Liver (tissue), 3 donors: ENCODE measurements at regions not wholly inside any gene's neighbourhood (a gene's known extent, or its start where the extent isn't known, plus 50 kb on each side); places are given as distances from the start of the nearest gene placed in this dataset.

Experiments used
- EGR1 ChIP-seq, 2 donors: IDR thresholded peaks; 2 replicates each; pipeline ENCODE4 v1.6.1; 2016 to 2018; ENCODE audit warnings: antibody characterized with exemption in 2 of 2, low read depth in 2 of 2
- FOXA1 ChIP-seq: IDR thresholded peaks from 2 replicates; pipeline ENCODE4 v1.6.1; 2016; ENCODE audit warnings: antibody characterized with exemption
- GABPA ChIP-seq, 2 donors: IDR thresholded peaks in 1 of 2; conservative IDR thresholded peaks in 1 of 2; 2 replicates each; pipeline ENCODE4 v1.6.1; 2016; ENCODE audit warnings: antibody characterized with exemption in 2 of 2, mild to moderate bottlenecking in 1 of 2, moderate library complexity in 1 of 2
- HNF4A ChIP-seq, 2 donors: conservative IDR thresholded peaks; 2 replicates each; pipeline ENCODE4 v1.6.1; 2016; ENCODE audit warnings: antibody characterized with exemption in 2 of 2, mild to moderate bottlenecking in 2 of 2
- NR2F2 ChIP-seq: IDR thresholded peaks from 2 replicates; pipeline ENCODE4 v1.6.1; 2016; ENCODE audit warnings: antibody characterized with exemption
- RAD21 ChIP-seq, 2 donors: IDR thresholded peaks; 2 replicates each; pipeline ENCODE4 v1.6.1; 2016; ENCODE audit warnings: antibody characterized with exemption in 2 of 2, mild to moderate bottlenecking in 2 of 2
- RXRA ChIP-seq, 2 donors: IDR thresholded peaks; 2 replicates each; pipeline ENCODE4 v1.6.1; 2017 to 2018; ENCODE audit warnings: antibody characterized with exemption in 2 of 2, mild to moderate bottlenecking in 1 of 2
- TAF1 ChIP-seq: conservative IDR thresholded peaks from 2 replicates; pipeline ENCODE4 v1.6.1; 2016; ENCODE audit warnings: antibody characterized with exemption, mild to moderate bottlenecking
- YY1 ChIP-seq: IDR thresholded peaks from 2 replicates; pipeline ENCODE4 v1.6.1; 2016; ENCODE audit warnings: antibody characterized with exemption, mild to moderate bottlenecking
- TF ChIP-seq, protein P1 (sequence below): fragments of 150-350 bp; IDR thresholded peaks from 2 replicates; pipeline ENCODE4 v1.5.1; 2017; ENCODE audit warnings: improper control_type of control experiment, low read depth, low read length; ENCODE audit not compliant: missing input control
- TF ChIP-seq, protein P2 (sequence below): IDR thresholded peaks from 2 replicates; pipeline ENCODE4 v1.6.1; 2016; ENCODE audit warnings: antibody characterized with exemption
- TF ChIP-seq, protein P3 (sequence below): IDR thresholded peaks from 2 replicates; pipeline ENCODE4 v1.6.1; 2016; ENCODE audit warnings: antibody characterized with exemption
- TF ChIP-seq, protein P4 (sequence below): IDR thresholded peaks from 2 replicates; pipeline ENCODE4 v1.6.1; 2016; ENCODE audit warnings: antibody characterized with exemption
- donor health status: healthy.
- donor health status: healthy.

DNA sequence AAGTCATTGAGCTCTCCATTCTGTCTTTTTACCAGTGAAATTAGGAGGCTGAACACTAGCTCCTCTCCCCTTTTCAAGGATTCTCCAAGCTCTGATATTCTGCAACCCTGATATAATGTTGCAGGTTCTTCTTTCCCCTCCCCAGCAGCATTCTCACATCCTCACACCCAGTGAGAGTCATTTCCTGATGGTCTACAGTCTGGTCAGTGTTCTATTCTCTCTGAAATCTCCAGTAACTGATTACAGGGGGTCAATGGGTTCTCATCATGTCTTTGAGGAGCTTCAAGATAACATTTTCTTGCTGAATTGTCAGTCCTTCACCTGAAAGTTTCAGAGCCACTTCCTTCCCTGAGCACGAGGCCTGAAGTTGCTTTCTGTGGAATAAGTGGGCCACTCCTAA lies 299.4 kb downstream of the PTEN start:
- TF ChIP-seq, protein P1, sequence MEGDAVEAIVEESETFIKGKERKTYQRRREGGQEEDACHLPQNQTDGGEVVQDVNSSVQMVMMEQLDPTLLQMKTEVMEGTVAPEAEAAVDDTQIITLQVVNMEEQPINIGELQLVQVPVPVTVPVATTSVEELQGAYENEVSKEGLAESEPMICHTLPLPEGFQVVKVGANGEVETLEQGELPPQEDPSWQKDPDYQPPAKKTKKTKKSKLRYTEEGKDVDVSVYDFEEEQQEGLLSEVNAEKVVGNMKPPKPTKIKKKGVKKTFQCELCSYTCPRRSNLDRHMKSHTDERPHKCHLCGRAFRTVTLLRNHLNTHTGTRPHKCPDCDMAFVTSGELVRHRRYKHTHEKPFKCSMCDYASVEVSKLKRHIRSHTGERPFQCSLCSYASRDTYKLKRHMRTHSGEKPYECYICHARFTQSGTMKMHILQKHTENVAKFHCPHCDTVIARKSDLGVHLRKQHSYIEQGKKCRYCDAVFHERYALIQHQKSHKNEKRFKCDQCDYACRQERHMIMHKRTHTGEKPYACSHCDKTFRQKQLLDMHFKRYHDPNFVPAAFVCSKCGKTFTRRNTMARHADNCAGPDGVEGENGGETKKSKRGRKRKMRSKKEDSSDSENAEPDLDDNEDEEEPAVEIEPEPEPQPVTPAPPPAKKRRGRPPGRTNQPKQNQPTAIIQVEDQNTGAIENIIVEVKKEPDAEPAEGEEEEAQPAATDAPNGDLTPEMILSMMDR: no peak
- no peak for TF ChIP-seq RXRA (IDR thresholded peaks at IDR 0.05)
- no peak for TF ChIP-seq TAF1
- no peak for TF ChIP-seq RAD21 (IDR thresholded peaks at IDR 0.05)
- no peak for TF ChIP-seq HNF4A (conservative IDR thresholded peaks at IDR 0.05)
- no peak for TF ChIP-seq YY1
- TF ChIP-seq, protein P2, sequence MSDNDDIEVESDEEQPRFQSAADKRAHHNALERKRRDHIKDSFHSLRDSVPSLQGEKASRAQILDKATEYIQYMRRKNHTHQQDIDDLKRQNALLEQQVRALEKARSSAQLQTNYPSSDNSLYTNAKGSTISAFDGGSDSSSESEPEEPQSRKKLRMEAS: no peak
- no peak for TF ChIP-seq EGR1 (IDR thresholded peaks at IDR 0.05; ENCODE audit: low read depth in 2 of 2)
- no peak for TF ChIP-seq NR2F2
- TF ChIP-seq, protein P3, sequence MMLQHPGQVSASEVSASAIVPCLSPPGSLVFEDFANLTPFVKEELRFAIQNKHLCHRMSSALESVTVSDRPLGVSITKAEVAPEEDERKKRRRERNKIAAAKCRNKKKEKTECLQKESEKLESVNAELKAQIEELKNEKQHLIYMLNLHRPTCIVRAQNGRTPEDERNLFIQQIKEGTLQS: no peak
- TF ChIP-seq FOXA1: no peak
- no peak for TF ChIP-seq GABPA (IDR thresholded peaks at IDR 0.05 in 1 of 2, conservative IDR thresholded peaks at IDR 0.05 in 1 of 2)
- TF ChIP-seq, protein P4, sequence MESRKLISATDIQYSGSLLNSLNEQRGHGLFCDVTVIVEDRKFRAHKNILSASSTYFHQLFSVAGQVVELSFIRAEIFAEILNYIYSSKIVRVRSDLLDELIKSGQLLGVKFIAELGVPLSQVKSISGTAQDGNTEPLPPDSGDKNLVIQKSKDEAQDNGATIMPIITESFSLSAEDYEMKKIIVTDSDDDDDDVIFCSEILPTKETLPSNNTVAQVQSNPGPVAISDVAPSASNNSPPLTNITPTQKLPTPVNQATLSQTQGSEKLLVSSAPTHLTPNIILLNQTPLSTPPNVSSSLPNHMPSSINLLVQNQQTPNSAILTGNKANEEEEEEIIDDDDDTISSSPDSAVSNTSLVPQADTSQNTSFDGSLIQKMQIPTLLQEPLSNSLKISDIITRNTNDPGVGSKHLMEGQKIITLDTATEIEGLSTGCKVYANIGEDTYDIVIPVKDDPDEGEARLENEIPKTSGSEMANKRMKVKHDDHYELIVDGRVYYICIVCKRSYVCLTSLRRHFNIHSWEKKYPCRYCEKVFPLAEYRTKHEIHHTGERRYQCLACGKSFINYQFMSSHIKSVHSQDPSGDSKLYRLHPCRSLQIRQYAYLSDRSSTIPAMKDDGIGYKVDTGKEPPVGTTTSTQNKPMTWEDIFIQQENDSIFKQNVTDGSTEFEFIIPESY: no peak
